GM19324 (cell line): ENCODE measurements at regions not wholly inside any gene's neighbourhood (a gene's known extent, or its start where the extent isn't known, plus 50 kb on each side); places are given as distances from the start of the nearest gene placed in this dataset.
"Not testable (repeated sequence)": the region's sequence is repeated elsewhere in the genome, so short reads cannot be mapped to it uniquely, and the experiment has no call there.

Experiments used
- ATAC-seq: cut with Tn5 transposase; IDR thresholded peaks from one replicate; pipeline ENCODE4 v1.9.1; 2021; ENCODE audit warnings: mild to moderate bottlenecking, moderate library complexity; ENCODE audit not compliant: unreplicated experiment, low FRiP score

DNA sequence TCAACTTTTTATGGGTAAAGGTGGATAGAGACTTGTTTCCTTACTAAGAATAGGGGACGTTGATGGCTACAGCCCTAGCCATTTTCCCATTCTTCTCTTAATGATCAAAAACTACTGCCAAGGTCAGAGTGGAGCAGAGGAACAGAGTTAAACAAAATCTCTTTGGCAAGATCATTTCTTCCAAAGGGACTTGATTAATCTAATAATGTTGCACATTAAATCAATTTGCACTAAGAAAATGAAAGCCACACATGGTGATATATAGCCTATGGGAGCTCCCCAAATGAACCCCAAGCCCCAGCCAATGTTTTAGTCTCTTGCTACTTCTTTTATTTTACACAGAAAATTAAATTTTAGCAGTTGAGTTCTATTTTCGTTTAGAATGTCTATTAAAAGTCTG is 954.5 kb upstream of the SOX9 start:
- no peak for ATAC-seq

DNA sequence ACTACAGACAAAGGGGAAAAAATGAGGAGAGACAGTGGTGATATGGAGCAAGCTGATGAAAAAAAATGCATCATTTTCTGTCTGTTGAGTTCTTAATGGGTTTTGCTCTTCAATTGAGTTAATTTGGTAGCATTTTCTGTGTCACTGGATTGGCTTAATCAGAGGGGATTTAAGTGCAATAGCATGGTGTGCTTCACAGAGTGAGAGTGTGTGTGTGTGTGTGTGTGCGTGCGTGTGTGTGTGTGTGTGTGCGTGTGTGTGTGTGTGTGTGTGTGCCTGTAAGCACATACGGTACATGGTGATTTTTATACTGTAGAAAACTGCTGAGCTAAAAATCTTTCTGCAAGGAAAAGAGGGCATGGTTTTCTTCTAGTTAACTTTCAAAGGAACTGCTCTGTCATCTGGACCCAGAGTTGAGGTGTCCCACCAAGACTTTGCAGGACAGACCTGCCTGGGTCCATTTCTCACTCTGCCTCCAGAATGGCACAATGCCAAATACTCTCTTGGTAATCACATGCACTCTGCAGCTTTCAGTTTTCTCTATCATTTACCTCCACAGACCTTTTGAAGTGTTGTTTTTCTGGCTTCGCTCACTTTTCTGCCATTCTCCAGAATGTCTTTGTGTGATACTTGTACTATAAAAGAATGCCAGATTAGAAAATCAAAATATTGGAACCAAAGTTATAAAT is 952.6 kb upstream of the SOX9 start:
- ATAC-seq, result no peak

DNA sequence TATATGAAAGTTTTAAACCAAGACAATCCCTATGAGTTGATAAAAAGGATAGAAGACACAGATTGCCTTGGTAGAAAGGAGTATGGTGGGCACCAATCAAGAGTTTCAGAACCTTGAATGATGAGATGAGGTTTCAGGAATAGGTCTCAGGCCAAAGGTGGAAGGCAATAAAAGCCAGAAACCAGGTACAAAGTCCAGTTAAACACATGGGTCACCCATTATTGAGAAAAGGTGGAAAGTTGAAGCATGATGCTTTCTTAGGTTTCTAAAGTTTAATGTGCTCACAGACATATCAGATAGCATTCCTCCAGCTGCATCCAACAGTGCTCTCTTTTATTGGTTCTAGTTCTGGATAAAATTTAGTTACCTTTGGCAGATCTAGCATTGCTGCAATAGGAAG is 950.8 kb upstream of the SOX9 start:
- ATAC-seq, result no peak

DNA sequence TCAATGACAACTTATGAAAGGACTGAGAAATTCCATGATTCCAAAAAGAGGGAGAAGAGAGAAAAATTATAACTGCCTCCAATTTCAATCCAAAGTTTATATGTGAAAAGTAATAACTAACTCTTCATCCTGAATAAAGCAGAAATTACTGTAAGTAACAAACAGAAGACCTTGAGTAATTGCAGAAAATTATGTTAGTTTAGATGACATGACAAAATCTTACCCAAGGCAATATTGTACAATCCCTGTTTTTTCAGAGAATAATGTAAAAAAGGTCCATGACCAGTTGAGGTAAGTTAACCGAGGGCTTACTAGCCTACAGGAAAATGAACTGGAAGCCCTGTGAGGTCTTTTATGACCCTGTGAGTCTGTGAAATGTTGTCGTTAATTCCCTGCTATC is 949.5 kb upstream of the SOX9 start:
- no peak for ATAC-seq

DNA sequence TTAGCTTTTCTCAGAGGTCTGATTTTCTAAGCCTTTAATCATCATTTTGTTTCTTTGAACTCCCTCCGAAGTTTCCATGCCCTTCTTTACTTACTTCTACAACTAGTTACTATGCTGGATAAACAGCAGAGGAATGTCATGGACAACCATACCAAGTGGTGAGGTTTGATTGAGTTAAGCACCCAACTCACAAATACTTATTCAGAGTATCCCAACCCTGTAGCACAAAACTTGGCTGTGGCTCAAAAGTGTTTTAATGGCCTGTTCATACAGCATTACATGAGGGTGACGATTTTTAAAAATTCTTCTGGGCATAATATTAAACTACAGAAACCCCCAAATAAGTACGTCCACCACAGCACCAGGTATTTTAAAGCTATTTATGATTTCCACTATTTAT is 946.8 kb upstream of the SOX9 start:
- no peak for ATAC-seq

GRCh38 chr17:71176331-71176730 is 944.5 kb upstream of the SOX9 start:
- ATAC-seq, result no peak

- ATAC-seq, result no peak
These were observed 943.8 kb upstream of the SOX9 start for GRCh38 chr17:71176928-71177443.

GRCh38 chr17:71180801-71181385 is 939.9 kb upstream of the SOX9 start:
- ATAC-seq, result no peak

DNA sequence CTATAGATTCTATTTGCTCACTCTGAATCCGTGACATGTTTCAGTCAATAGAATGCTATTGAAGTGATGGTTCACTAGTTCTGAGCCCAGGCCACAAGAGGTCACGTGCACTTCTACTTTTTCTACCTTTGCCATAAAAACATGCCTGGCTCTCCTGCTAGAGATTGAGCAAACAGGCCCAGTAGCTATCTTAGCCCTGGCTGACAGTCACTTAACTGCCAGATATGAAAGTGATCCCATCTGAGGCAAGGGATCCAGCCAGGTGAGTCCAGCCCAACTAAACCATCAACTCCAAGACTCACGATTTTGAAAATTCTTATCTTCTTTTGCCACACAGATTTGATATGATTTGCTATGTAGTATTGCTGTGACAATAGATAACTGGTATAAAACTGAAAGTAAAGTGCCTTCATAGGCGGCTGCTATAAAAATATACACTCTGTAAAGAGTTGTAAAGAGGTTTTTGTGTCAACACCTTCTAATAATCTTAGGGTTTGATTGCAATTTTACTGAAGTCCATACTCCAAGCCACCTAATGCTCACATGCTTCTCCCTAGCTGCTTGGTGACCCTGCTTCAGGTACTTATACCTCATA is 937.7 kb upstream of the SOX9 start:
- no peak for ATAC-seq

DNA sequence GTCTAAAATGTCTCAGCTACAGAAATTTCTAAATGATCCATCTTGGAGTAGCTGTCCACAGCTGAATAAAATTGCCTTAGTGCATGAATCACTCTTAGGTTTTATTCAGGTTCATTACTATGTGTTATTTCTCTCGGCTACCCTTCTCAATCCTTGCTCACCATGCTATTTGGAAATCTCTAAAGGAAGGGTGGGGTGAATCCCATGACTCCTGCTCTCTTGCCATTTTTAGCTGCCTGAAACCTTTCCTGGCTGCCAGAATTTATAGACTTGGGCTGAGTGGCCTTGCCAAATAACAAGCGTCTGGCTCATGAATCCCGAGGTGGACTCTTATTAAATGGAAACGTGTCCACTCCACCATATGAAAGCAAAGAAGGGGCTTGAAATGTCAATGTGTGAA is 936.1 kb upstream of the SOX9 start:
- ATAC-seq, result no peak

GRCh38 chr17:71187145-71187878 is 933.5 kb upstream of the SOX9 start:
- no peak for ATAC-seq

GRCh38 chr17:71188811-71189492 is 931.9 kb upstream of the SOX9 start:
- ATAC-seq, result no peak

- ATAC-seq, result no peak
These were observed 931.4 kb upstream of the SOX9 start for GRCh38 chr17:71189493-71189831.

DNA sequence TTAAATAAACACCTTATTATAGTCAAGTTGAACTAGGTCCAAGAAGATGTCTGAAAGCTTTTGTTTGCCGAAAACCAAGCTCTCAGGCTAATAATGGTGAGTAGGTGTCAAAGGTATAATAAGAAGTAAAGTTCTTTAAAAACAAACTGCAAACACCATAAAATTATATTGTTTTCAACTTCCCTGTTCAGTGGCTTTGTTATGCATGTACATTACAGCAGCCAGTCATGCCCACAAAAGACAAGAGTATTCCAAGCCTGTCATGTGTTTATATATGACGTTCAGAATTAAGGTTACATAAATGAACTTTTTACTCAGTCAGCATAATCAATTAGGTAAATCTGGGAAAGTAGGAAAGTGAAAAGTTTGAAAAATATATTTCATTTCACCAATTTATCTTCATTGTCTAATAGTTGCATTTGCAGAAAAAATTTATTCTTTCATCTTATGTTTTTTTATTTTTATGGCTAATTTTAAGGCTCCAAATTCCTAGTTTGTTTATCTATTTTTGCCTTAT is 928.7 kb upstream of the SOX9 start:
- no peak for ATAC-seq

- ATAC-seq, result no peak
These were observed 928.0 kb upstream of the SOX9 start for GRCh38 chr17:71192848-71193247.

- no peak for ATAC-seq
These were observed 920.2 kb upstream of the SOX9 start for GRCh38 chr17:71200597-71200996.

- ATAC-seq, result no peak
These were observed 919.2 kb upstream of the SOX9 start for GRCh38 chr17:71201639-71202038.

- no peak for ATAC-seq
These were observed 918.4 kb upstream of the SOX9 start for GRCh38 chr17:71202449-71202848.

DNA sequence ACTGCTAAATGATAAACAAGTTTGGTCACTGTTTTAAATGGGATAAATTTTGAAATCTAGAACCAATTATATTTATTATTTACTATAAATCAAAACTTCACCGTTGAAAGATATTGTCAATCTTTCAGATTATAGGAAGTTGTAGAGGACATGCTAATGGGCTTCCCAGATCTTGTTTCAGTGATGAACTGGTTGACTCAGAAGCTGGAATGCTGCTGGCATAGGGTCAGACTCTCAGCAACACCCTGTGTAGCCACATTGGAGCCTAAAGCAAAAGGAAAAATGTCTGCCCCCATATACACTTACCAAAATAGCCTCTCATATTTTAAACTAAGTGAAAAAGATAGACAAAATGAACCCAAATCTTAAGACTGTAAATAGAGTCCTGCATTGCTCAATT is 916.9 kb upstream of the SOX9 start:
- no peak for ATAC-seq

GRCh38 chr17:71205951-71206350 is 914.9 kb upstream of the SOX9 start:
- ATAC-seq, result not testable (repeated sequence)
